HG03196 (cell line): ENCODE measurements at regions not wholly inside any gene's neighbourhood (a gene's known extent, or its start where the extent isn't known, plus 50 kb on each side); places are given as distances from the start of the nearest gene placed in this dataset.

ENCODE experiments used
- ATAC-seq: cut with Tn5 transposase; IDR thresholded peaks from one replicate; pipeline ENCODE4 v1.9.1; 2021; ENCODE audit not compliant: unreplicated experiment

- ATAC-seq = no peak
Observed at GRCh38 chr10:4214908-4215307, 429.9 kb upstream of the KLF6 start.

GRCh38 chr10:4213441-4213840 is 428.4 kb upstream of the KLF6 start:
- ATAC-seq = no peak

GRCh38 chr10:4212111-4212630 is 427.2 kb upstream of the KLF6 start:
- no peak for ATAC-seq

GRCh38 chr10:4208499-4208898 is 423.5 kb upstream of the KLF6 start:
- no peak for ATAC-seq

- ATAC-seq = no peak
Observed at GRCh38 chr10:4205113-4205512, 420.1 kb upstream of the KLF6 start.

- ATAC-seq = no peak
Observed at GRCh38 chr10:4202938-4203337, 417.9 kb upstream of the KLF6 start.

GRCh38 chr10:4201866-4202825 is 417.1 kb upstream of the KLF6 start:
- ATAC-seq = no peak

- no peak for ATAC-seq
Observed at GRCh38 chr10:4199196-4199595, 414.2 kb upstream of the KLF6 start.

- no peak for ATAC-seq
Observed at GRCh38 chr10:4198216-4198615, 413.2 kb upstream of the KLF6 start.

- ATAC-seq = no peak
Observed at GRCh38 chr10:4197676-4198075, 412.7 kb upstream of the KLF6 start.

- ATAC-seq = no peak
Observed at GRCh38 chr10:4196771-4197390, 411.9 kb upstream of the KLF6 start.

- no peak for ATAC-seq
Observed at GRCh38 chr10:4196183-4196582, 411.2 kb upstream of the KLF6 start.

GRCh38 chr10:4195213-4195612 is 410.2 kb upstream of the KLF6 start:
- ATAC-seq = no peak

- ATAC-seq = no peak
Observed at GRCh38 chr10:4194231-4194630, 409.2 kb upstream of the KLF6 start.

- ATAC-seq = no peak
Observed at GRCh38 chr10:4191894-4192293, 406.9 kb upstream of the KLF6 start.

- ATAC-seq = no peak
Observed at GRCh38 chr10:4191354-4191753, 406.3 kb upstream of the KLF6 start.

- ATAC-seq = no peak
Observed at GRCh38 chr10:4190876-4191275, 405.9 kb upstream of the KLF6 start.

GRCh38 chr10:4189281-4189680 is 404.3 kb upstream of the KLF6 start:
- ATAC-seq = no peak

GRCh38 chr10:4188406-4188805 is 403.4 kb upstream of the KLF6 start:
- no peak for ATAC-seq

GRCh38 chr10:4186849-4187540 is 402.0 kb upstream of the KLF6 start:
- no peak for ATAC-seq

GRCh38 chr10:4183761-4184261 is 398.8 kb upstream of the KLF6 start:
- ATAC-seq = no peak
